ENCODE measurements at regions not wholly inside any gene's neighbourhood (a gene's known extent, or its start where the extent isn't known, plus 50 kb on each side); places are given as distances from the start of the nearest gene placed in this dataset.

DNA sequence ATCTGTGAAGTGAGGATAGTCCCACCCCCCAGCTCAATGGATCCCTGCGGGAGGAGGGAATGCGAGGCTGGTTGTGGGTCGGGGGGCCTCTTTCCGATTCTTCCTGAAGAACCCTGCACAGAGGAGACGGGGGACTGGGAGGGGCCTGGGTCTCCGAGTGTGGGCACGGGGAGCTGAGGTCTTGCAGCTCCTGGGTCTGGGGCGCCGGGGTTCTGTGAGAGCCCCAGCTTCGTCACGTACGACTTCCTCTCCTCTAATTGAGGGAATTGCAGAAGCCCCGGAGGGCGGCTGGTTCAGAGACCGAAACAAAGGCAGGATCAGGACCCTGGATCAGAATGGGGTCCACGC is 66.6 kb downstream of the DIO3 start (continued):
- TF ChIP-seq, protein P1, sequence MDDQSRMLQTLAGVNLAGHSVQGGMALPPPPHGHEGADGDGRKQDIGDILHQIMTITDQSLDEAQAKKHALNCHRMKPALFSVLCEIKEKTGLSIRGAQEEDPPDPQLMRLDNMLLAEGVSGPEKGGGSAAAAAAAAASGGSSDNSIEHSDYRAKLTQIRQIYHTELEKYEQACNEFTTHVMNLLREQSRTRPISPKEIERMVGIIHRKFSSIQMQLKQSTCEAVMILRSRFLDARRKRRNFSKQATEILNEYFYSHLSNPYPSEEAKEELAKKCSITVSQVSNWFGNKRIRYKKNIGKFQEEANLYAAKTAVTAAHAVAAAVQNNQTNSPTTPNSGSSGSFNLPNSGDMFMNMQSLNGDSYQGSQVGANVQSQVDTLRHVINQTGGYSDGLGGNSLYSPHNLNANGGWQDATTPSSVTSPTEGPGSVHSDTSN (IDR thresholded peaks at IDR 0.05), result no peak
- TF ChIP-seq, protein P2, sequence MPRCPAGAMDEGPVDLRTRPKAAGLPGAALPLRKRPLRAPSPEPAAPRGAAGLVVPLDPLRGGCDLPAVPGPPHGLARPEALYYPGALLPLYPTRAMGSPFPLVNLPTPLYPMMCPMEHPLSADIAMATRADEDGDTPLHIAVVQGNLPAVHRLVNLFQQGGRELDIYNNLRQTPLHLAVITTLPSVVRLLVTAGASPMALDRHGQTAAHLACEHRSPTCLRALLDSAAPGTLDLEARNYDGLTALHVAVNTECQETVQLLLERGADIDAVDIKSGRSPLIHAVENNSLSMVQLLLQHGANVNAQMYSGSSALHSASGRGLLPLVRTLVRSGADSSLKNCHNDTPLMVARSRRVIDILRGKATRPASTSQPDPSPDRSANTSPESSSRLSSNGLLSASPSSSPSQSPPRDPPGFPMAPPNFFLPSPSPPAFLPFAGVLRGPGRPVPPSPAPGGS (IDR thresholded peaks at IDR 0.05), result no peak
- TF ChIP-seq HOXA7 (CRISPR knock-in tag; IDR thresholded peaks at IDR 0.05) (no peak), HEYL (CRISPR knock-in tag; IDR thresholded peaks at IDR 0.05) (no peak)
- TF ChIP-seq, protein P3, sequence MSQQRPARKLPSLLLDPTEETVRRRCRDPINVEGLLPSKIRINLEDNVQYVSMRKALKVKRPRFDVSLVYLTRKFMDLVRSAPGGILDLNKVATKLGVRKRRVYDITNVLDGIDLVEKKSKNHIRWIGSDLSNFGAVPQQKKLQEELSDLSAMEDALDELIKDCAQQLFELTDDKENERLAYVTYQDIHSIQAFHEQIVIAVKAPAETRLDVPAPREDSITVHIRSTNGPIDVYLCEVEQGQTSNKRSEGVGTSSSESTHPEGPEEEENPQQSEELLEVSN (IDR thresholded peaks at IDR 0.05; ENCODE audit: borderline replicate concordance, low read depth), result no peak

DNA sequence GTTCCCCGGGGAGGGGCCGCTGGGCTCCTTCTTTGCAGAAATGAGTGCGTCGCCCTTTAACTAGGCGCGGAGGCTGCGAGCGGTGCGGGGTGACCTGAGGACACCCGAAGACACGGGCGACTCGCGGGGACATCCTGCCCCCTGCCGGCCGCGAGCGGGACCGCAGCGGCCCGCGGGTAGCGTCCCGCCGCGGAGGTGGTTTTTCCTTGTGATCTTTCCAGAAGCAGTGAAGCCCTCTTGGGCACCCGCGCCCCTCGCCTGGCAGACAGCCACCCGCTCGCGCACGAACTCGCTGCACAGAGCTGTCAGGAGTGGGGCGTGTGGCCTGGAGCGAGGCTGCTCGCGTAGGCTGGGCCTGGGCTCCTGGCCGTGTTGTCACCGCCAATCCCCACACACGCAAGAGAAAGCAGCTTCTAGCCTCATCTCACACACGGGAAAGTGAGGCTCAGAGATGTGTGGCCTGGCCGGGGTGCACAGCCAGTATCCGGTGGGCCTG is 67.2 kb downstream of the DIO3 start:
- TF ChIP-seq RFX5 (IDR thresholded peaks at IDR 0.05), result no peak
- TF ChIP-seq NFE2L2 (conservative IDR thresholded peaks at IDR 0.05; ENCODE audit: low read length), result no peak
- TF ChIP-seq, protein P4, sequence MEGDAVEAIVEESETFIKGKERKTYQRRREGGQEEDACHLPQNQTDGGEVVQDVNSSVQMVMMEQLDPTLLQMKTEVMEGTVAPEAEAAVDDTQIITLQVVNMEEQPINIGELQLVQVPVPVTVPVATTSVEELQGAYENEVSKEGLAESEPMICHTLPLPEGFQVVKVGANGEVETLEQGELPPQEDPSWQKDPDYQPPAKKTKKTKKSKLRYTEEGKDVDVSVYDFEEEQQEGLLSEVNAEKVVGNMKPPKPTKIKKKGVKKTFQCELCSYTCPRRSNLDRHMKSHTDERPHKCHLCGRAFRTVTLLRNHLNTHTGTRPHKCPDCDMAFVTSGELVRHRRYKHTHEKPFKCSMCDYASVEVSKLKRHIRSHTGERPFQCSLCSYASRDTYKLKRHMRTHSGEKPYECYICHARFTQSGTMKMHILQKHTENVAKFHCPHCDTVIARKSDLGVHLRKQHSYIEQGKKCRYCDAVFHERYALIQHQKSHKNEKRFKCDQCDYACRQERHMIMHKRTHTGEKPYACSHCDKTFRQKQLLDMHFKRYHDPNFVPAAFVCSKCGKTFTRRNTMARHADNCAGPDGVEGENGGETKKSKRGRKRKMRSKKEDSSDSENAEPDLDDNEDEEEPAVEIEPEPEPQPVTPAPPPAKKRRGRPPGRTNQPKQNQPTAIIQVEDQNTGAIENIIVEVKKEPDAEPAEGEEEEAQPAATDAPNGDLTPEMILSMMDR (IDR thresholded peaks at IDR 0.05), result peak; percentile 95
- peak; percentile 73; the same call in 1 of the 2 replicates for TF ChIP-seq ESRRA (IDR thresholded peaks at IDR 0.05; ENCODE audit: borderline replicate concordance, low read length)
- TF ChIP-seq KDM5A (IDR thresholded peaks at IDR 0.05), result no peak
- TF ChIP-seq CEBPB (IDR thresholded peaks at IDR 0.05), result no peak
- TF ChIP-seq JUN (IDR thresholded peaks at IDR 0.05), result 0 out of 5 replicates have a peak, but pooled peaks of 1 of the 2 experiments have one; percentile 35
- no peak for TF ChIP-seq NPAS2 (CRISPR knock-in tag; IDR thresholded peaks at IDR 0.05; ENCODE audit: borderline replicate concordance)
- TF ChIP-seq, protein P5, sequence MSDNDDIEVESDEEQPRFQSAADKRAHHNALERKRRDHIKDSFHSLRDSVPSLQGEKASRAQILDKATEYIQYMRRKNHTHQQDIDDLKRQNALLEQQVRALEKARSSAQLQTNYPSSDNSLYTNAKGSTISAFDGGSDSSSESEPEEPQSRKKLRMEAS (IDR thresholded peaks at IDR 0.05), result peak; percentile 35; the same call in 1 of the 2 replicates
- no peak for TF ChIP-seq FOSL2 (IDR thresholded peaks at IDR 0.05)
- no peak for TF ChIP-seq FOSL2 (CRISPR knock-in tag; IDR thresholded peaks at IDR 0.05)
- no peak for TF ChIP-seq ZFP36 (IDR thresholded peaks at IDR 0.05; ENCODE audit: borderline replicate concordance, partially characterized antibody)
- TF ChIP-seq RAD21 (conservative IDR thresholded peaks at IDR 0.05 in 1 of 2, IDR thresholded peaks at IDR 0.05 in 1 of 2), result peak; percentile 96 to 100
- no peak for TF ChIP-seq ZNF302 (CRISPR knock-in tag; IDR thresholded peaks at IDR 0.05)
- peak; percentile 99 for TF ChIP-seq SMC3 (IDR thresholded peaks at IDR 0.05)
- TF ChIP-seq SREBF2 (IDR thresholded peaks at IDR 0.05), result no peak
- TF ChIP-seq, protein P6, sequence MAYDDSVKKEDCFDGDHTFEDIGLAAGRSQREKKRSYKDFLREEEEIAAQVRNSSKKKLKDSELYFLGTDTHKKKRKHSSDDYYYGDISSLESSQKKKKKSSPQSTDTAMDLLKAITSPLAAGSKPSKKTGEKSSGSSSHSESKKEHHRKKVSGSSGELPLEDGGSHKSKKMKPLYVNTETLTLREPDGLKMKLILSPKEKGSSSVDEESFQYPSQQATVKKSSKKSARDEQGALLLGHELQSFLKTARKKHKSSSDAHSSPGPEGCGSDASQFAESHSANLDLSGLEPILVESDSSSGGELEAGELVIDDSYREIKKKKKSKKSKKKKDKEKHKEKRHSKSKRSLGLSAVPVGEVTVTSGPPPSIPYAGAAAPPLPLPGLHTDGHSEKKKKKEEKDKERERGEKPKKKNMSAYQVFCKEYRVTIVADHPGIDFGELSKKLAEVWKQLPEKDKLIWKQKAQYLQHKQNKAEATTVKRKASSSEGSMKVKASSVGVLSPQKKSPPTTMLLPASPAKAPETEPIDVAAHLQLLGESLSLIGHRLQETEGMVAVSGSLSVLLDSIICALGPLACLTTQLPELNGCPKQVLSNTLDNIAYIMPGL (CRISPR knock-in tag; IDR thresholded peaks at IDR 0.05; ENCODE audit: borderline replicate concordance), result no peak
- no peak for TF ChIP-seq POLR2A (IDR thresholded peaks at IDR 0.05; ENCODE audit: low read length)
- no peak for TF ChIP-seq TP53 (CRISPR knock-in tag; IDR thresholded peaks at IDR 0.05)
- TF ChIP-seq RARB (CRISPR knock-in tag; IDR thresholded peaks at IDR 0.05), result no peak
- 0 out of 2 replicates have a peak, but pooled peaks have one; percentile 33 for TF ChIP-seq MYC (IDR thresholded peaks at IDR 0.05; ENCODE audit: borderline replicate concordance, low read length)
- ChIA-PET POLR2A (no interaction called here), CTCF (interaction anchor here (0.7 to 3.2 kb wide), 58 partner anchors 8 to 1243 kb away, joined by 3 to 34 read pairs (median 4); no protein-coding TSS in a partner anchor)
- Histone ChIP-seq H3K9me3 (no peaks in the 10 kb centered on the region), H3K27ac (peak overlapping the region; percentile 77 to 90), H3K4me2 (peak overlapping the region; percentile 73), H3K4me1 (peaks cover 19% of the 10 kb centered on the region), H3K4me3 (no peak overlapping the region)
- no peak for FAIRE-seq
- 6% methylated on average over 42 of the region's 44 CpGs for WGBS (ENCODE audit: missing lambda C conversion rate)
- ATAC-seq, result peak; percentile 86 to 95
- peak; percentile 73 to 84 for DNase-seq (ENCODE audit: low read depth in 1 of 2, low spot score in 1 of 2)
